ENCODE measurements at regions not wholly inside any gene's neighbourhood (a gene's known extent, or its start where the extent isn't known, plus 50 kb on each side); places are given as distances from the start of the nearest gene placed in this dataset.

GRCh38 chr18:30211112-30211511, 831.4 kb downstream of the DSC3 start:
- H3K4me1 Mint-ChIP-seq (ENCODE audit: low read depth, unreplicated experiment) = no peaks in the 10 kb centered on the region
- H3K4me1 ChIP-seq = no peaks in the 10 kb centered on the region
- BruUV-seq (replicated peaks) = no TSS peak
- ChIA-PET CTCF (no interaction called here), POLR2A (no interaction called here)
- no peak overlapping the region for H3K27ac Mint-ChIP-seq (ENCODE audit: unreplicated experiment)
- no peak for TF ChIP-seq CTCF (IDR thresholded peaks at IDR 0.05; ENCODE audit: insufficient read depth in 1 of 2, low read depth in 1 of 2, low read length in 1 of 2, severe bottlenecking in 1 of 2, unreplicated experiment in 1 of 2)
- no peak overlapping the region for H3K4me3 ChIP-seq (ENCODE audit: low read depth, low read length)
- intact Hi-C loops (cut with micrococcal nuclease; ENCODE audit: unreplicated experiment) = no loop called here
- no peaks in the 10 kb centered on the region for H3K9me3 ChIP-seq
- DNase-seq = no peak
- no peaks in the 10 kb centered on the region for H3K27me3 Mint-ChIP-seq (ENCODE audit: insufficient read depth, unreplicated experiment)
- no peaks in the 10 kb centered on the region for H3K9me3 Mint-ChIP-seq (ENCODE audit: unreplicated experiment)
- no peaks in the 10 kb centered on the region for H3K36me3 Mint-ChIP-seq (ENCODE audit: insufficient read depth, unreplicated experiment)
- H3K36me3 ChIP-seq (ENCODE audit: control insufficient read depth, insufficient read depth, low read length) = no peaks in the 10 kb centered on the region
- H3K4me3 Mint-ChIP-seq (ENCODE audit: unreplicated experiment) = no peak overlapping the region
- no peaks in the 10 kb centered on the region for H3K27me3 ChIP-seq (replicated peaks; ENCODE audit: control insufficient read depth, insufficient read depth, low read length)

GRCh38 chr18:30208546-30208945, 834.0 kb downstream of the DSC3 start:
- no peaks in the 10 kb centered on the region for H3K36me3 Mint-ChIP-seq (ENCODE audit: insufficient read depth, unreplicated experiment)
- Histone ChIP-seq H3K4me3 (ENCODE audit: low read depth, low read length) (no peak overlapping the region), H3K4me1 (no peaks in the 10 kb centered on the region), H3K27me3 (replicated peaks; ENCODE audit: control insufficient read depth, insufficient read depth, low read length) (no peaks in the 10 kb centered on the region), H3K9me3 (no peaks in the 10 kb centered on the region), H3K36me3 (ENCODE audit: control insufficient read depth, insufficient read depth, low read length) (no peaks in the 10 kb centered on the region)
- no peaks in the 10 kb centered on the region for H3K4me1 Mint-ChIP-seq (ENCODE audit: low read depth, unreplicated experiment)
- POLR2A ChIA-PET = no interaction called here
- no TSS peak for BruUV-seq (replicated peaks)
- no peaks in the 10 kb centered on the region for H3K9me3 Mint-ChIP-seq (ENCODE audit: unreplicated experiment)
- intact Hi-C loops (cut with micrococcal nuclease; ENCODE audit: unreplicated experiment) = no loop called here
- CTCF ChIA-PET = no interaction called here
- DNase-seq = no peak
- no peaks in the 10 kb centered on the region for H3K27me3 Mint-ChIP-seq (ENCODE audit: insufficient read depth, unreplicated experiment)
- no peak for TF ChIP-seq CTCF (IDR thresholded peaks at IDR 0.05; ENCODE audit: insufficient read depth in 1 of 2, low read depth in 1 of 2, low read length in 1 of 2, severe bottlenecking in 1 of 2, unreplicated experiment in 1 of 2)
- no peak overlapping the region for H3K4me3 Mint-ChIP-seq (ENCODE audit: unreplicated experiment)
- no peak overlapping the region for H3K27ac Mint-ChIP-seq (ENCODE audit: unreplicated experiment)

- H3K9me3 Mint-ChIP-seq (ENCODE audit: unreplicated experiment) = no peaks in the 10 kb centered on the region
- H3K4me3 ChIP-seq (ENCODE audit: low read depth, low read length) = no peak overlapping the region
- H3K27ac Mint-ChIP-seq (ENCODE audit: unreplicated experiment) = no peak overlapping the region
- no peak for TF ChIP-seq CTCF (IDR thresholded peaks at IDR 0.05; ENCODE audit: insufficient read depth in 1 of 2, low read depth in 1 of 2, low read length in 1 of 2, severe bottlenecking in 1 of 2, unreplicated experiment in 1 of 2)
- no peak for DNase-seq
- intact Hi-C loops (cut with micrococcal nuclease; ENCODE audit: unreplicated experiment) = no loop called here
- no peaks in the 10 kb centered on the region for H3K27me3 ChIP-seq (replicated peaks; ENCODE audit: control insufficient read depth, insufficient read depth, low read length)
- no peaks in the 10 kb centered on the region for H3K4me1 ChIP-seq
- H3K36me3 Mint-ChIP-seq (ENCODE audit: insufficient read depth, unreplicated experiment) = no peaks in the 10 kb centered on the region
- no peaks in the 10 kb centered on the region for H3K36me3 ChIP-seq (ENCODE audit: control insufficient read depth, insufficient read depth, low read length)
- H3K9me3 ChIP-seq = no peaks in the 10 kb centered on the region
- ChIA-PET CTCF (no interaction called here), POLR2A (no interaction called here)
- H3K27me3 Mint-ChIP-seq (ENCODE audit: insufficient read depth, unreplicated experiment) = no peaks in the 10 kb centered on the region
- H3K4me1 Mint-ChIP-seq (ENCODE audit: low read depth, unreplicated experiment) = no peaks in the 10 kb centered on the region
- H3K4me3 Mint-ChIP-seq (ENCODE audit: unreplicated experiment) = no peak overlapping the region
- BruUV-seq (replicated peaks) = no TSS peak
Measured at GRCh38 chr18:30192216-30192615, 850.3 kb downstream of the DSC3 start.
